GM12892 (cell line): ENCODE measurements at regions not wholly inside any gene's neighbourhood (a gene's known extent, or its start where the extent isn't known, plus 50 kb on each side); places are given as distances from the start of the nearest gene placed in this dataset.
"Not testable (repeated sequence)": the region's sequence is repeated elsewhere in the genome, so short reads cannot be mapped to it uniquely, and the experiment has no call there.

Experiments used
- DNase-seq: peaks from one replicate; pipeline ENCODE4 v3.0.0; 2011; ENCODE audit not compliant: insufficient read length
- FAIRE-seq: peaks from 2 replicates; lab custom pipeline; 2011; peaks lifted over from hg19 to GRCh38; lab: Jason Lieb, UNC
- POLR2A ChIP-seq: IDR thresholded peaks from 2 replicates; pipeline ENCODE4 v1.6.1; 2011; ENCODE audit warnings: low read depth, low read length, control low read depth
- POLR2AphosphoS5 ChIP-seq: IDR thresholded peaks from 2 replicates; pipeline ENCODE4 v1.6.1; 2011; ENCODE audit warnings: low read depth, low read length, control low read depth
- TAF1 ChIP-seq: IDR thresholded peaks from 2 replicates; pipeline ENCODE4 v1.6.1; 2011; ENCODE audit warnings: low read depth, mild to moderate bottlenecking, control low read depth, low read length, borderline replicate concordance

DNA sequence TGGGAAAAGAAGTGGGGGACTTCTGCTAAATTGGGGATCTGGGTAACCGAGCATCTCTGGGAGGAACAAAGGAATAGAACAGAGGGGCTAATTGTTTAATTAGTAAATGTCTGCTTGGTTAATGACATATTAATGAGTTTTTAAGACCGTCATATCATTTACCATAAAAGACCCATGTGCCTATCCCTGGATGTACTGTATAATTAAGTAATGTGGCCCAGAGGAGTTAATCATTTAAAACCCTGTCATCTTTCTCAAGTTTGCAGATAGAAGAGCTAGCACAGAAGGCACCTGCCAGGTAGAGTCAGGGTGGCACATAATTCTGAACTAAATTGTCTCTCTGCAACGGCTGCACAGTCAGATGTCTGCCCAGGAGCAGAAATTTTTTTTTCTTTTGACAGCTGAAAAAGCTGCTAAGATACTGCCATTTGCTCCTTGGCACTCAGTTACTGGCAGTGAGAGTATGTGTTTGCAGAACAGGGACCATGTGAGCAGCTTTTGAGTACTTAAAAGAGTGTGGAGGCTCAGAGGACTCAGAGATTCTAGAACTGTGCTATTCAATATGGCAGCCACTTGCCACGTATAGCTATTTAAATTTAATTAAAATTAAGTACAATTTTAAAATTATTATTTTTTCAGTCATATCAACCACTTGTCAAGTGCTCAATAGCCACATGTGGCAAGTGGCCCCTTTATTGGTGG, 202.7 kb upstream of the SLC35B3 start:
- FAIRE-seq (no peak), DNase-seq (no peak)
- no peak for TF ChIP-seq POLR2AphosphoS5
- TF ChIP-seq TAF1, result no peak
- no peak for TF ChIP-seq POLR2A

DNA sequence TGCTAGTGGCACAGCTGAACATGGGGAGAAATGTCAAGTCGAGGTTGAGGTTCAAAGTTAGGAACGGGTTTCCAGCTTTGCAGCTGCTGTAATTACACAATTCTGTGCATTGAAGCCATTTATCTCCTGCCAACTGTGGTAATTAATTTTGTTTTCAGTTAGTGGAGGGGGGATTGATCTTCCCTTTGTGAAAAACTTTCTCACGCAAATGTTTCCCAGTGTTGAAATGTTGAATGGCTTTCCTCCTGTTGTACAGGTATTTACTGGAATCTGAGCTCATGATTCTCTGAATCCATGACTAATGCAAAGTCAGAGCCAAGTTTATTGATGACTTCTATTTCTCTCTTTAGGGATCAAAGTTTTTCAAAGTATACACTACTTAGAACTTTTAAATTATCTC, 198.4 kb upstream of the SLC35B3 start:
- no peak for DNase-seq
- FAIRE-seq, result no peak
- TF ChIP-seq TAF1 (no peak), POLR2AphosphoS5 (no peak), POLR2A (no peak)

- TF ChIP-seq TAF1 (no peak), POLR2AphosphoS5 (no peak), POLR2A (no peak)
- DNase-seq (no peak), FAIRE-seq (no peak)
These were observed 193.4 kb upstream of the SLC35B3 start for GRCh38 chr6:8628736-8629135.

DNA sequence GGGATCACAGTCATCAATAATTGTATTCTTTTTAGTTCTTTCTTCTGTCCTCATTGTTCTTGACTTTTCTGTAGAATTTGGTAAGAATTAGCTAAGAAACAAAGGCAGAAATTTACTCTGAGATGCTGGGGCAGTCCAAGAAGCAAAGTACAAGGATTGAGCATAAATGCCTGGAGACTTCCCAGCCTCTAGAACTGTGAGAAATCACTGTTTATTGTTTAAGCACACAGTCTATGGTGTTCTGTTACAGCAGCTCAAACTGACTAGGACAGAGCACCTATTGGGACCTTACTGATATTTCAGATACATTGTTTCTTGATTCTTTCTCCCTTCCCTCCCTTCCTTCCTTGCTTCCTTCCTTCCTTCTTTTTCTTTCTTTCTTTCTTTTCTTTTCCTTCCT, 192.7 kb upstream of the SLC35B3 start:
- TF ChIP-seq POLR2AphosphoS5 (no peak), TAF1 (no peak), POLR2A (no peak)
- FAIRE-seq, result no peak

GRCh38 chr6:8627085-8627861, 191.9 kb upstream of the SLC35B3 start:
- no peak for DNase-seq
- FAIRE-seq, result no peak
- TF ChIP-seq POLR2A (no peak), TAF1 (no peak), POLR2AphosphoS5 (no peak)

More for the DNA sequence above, 192.7 kb upstream of the SLC35B3 start:
- DNase-seq, result no peak

GRCh38 chr6:8624665-8625064, 189.3 kb upstream of the SLC35B3 start:
- FAIRE-seq (no peak), DNase-seq (no peak)
- no peak for TF ChIP-seq POLR2A
- no peak for TF ChIP-seq TAF1
- TF ChIP-seq POLR2AphosphoS5, result no peak

DNA sequence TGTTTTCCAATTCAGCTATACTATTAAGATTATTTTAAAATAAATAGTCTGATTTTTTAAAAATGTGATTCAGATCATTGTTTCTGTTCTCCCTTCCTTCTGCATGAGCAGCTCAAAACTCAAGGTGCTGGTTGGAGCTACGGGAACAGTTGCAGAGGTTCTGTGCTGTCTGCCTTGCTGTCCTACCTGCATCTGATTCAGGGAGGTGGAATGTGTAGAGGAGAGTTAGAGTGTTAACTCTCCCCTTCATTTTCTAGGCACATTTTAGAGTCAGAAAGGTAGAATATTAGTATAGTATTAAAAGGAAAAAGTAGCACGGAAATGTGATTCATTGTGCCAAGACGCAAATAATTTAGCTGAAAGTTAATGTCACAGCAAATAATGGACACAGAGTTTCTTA, 188.1 kb upstream of the SLC35B3 start:
- TF ChIP-seq POLR2A, result no peak
- DNase-seq (no peak), FAIRE-seq (no peak)

DNA sequence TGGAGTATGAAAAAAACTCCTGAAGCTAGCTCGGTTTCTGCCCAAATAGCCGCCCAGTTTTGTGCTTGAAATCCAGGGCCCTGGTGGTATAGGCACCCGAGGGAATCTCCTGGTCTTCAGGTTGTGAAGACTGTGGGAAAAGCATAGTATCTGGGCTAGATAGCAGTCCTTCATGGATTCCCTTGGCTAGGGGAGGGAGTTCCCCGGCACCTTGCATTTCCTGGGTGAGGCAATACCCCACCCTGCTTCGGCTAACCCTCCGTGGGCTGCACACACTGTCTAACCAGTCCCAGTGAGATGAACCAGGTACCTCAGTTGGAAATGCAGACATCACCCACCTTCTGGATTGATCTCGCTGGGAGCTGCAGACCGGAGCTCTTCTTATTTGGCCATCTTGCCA, 184.5 kb upstream of the SLC35B3 start:
- DNase-seq (no peak), FAIRE-seq (no peak)
- no peak for TF ChIP-seq POLR2A
- TF ChIP-seq POLR2AphosphoS5, result no peak
- no peak for TF ChIP-seq TAF1

- FAIRE-seq, result not testable (repeated sequence)
These were observed 184.1 kb upstream of the SLC35B3 start for GRCh38 chr6:8619408-8619807.

DNA sequence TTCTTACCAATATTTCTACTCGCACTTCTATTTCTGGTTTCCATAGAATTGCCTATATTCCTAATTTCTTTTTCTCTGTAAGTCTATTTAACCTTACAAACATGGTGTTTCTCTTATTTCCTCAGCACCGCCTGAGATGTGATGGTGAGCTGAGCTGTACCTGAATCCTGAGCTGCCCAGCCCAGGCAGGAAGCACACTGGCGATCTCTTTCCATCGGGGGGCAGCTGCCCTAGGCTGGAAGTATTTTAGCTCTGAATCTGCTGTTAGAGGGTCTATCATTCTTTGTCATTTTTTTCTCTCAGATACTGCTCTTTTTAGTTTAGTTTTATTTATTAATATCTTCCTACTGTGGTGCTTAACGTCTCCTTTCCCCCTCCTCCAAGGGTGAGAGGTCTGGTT, 173.4 kb upstream of the SLC35B3 start:
- TF ChIP-seq POLR2A (no peak), POLR2AphosphoS5 (no peak), TAF1 (no peak)
- FAIRE-seq (no peak), DNase-seq (no peak)

More at GRCh38 chr6:8619408-8619807, 184.1 kb upstream of the SLC35B3 start:
- not testable (repeated sequence) for DNase-seq

- FAIRE-seq (no peak), DNase-seq (no peak)
- TF ChIP-seq POLR2AphosphoS5 (no peak), POLR2A (no peak), TAF1 (no peak)
These were observed 154.8 kb upstream of the SLC35B3 start for GRCh38 chr6:8589941-8590729.

DNA sequence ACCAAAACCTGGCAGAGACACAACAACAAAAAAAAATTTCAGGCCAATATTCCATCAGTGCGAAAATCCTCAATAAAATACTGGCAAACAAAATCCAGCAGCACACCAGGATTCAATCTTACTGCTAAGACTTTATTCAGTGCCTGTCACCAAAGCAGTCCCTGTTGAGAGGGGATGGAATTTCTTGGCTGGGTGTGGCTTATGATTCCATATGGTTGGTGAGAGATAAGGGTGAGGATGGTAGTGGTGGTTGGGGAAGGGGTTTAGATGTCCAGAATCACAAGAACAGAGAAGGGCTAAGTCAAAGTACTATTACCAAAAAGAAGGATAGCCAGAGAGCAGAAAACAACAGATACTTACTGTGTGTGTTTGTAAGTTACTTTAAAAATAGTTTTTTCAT, 152.8 kb upstream of the SLC35B3 start:
- no peak for DNase-seq
- TF ChIP-seq POLR2AphosphoS5, result no peak
- no peak for TF ChIP-seq TAF1
- TF ChIP-seq POLR2A, result no peak
- no peak for FAIRE-seq
